Stimulated activated CD8-positive, alpha-beta memory T cell treated with anti-CD3 and anti-CD28 coated beads, Interleukin-7, amount 100 ng/mL, for 24 hours (primary cell): ENCODE measurements at regions not wholly inside any gene's neighbourhood (a gene's known extent, or its start where the extent isn't known, plus 50 kb on each side); places are given as distances from the start of the nearest gene placed in this dataset.

Source experiments
- DNase-seq: peaks from one replicate; pipeline ENCODE4 v3.0.0-alpha.2; 2020; ENCODE audit warnings: low read depth

GRCh38 chr10:101299211-101299610, 54.8 kb upstream of the BTRC start:
- DNase-seq: no peak

GRCh38 chr10:101301111-101301731, 52.7 kb upstream of the BTRC start:
- DNase-seq: no peak

GRCh38 chr10:101303087-101303703, 50.8 kb upstream of the BTRC start:
- DNase-seq: no peak
